ENCODE measurements at regions not wholly inside any gene's neighbourhood (a gene's known extent, or its start where the extent isn't known, plus 50 kb on each side); places are given as distances from the start of the nearest gene placed in this dataset.

- ChIA-PET CTCF (no interaction called here), POLR2A (no interaction called here)
- TF ChIP-seq PKNOX1 (IDR thresholded peaks at IDR 0.05) = no peak
- TF ChIP-seq L3MBTL2 (conservative IDR thresholded peaks at IDR 0.05) = no peak
- TF ChIP-seq ELF4 (IDR thresholded peaks at IDR 0.05) = no peak
- TF ChIP-seq NFRKB (IDR thresholded peaks at IDR 0.05) = no peak
- no peak for TF ChIP-seq BHLHE40 (IDR thresholded peaks at IDR 0.05; ENCODE audit: borderline replicate concordance)
- TF ChIP-seq FOXK2 (IDR thresholded peaks at IDR 0.05) = no peak
- TF ChIP-seq ARNT (IDR thresholded peaks at IDR 0.05) = no peak
- TF ChIP-seq HDGF (IDR thresholded peaks at IDR 0.05; ENCODE audit: borderline replicate concordance) = no peak
- no peak for TF ChIP-seq SP1 (IDR thresholded peaks at IDR 0.05)
- no peak for TF ChIP-seq LEF1 (IDR thresholded peaks at IDR 0.05; ENCODE audit: borderline replicate concordance)
- no peak for TF ChIP-seq TARDBP (IDR thresholded peaks at IDR 0.05)
- TF ChIP-seq SUZ12 (IDR thresholded peaks at IDR 0.05) = no peak
- DNase-seq (ENCODE audit: extremely low spot score) = no peak
Observed at GRCh38 chr2:216967889-216968288, 108.0 kb upstream of the TNP1 start.

GRCh38 chr2:216960671-216961268 lies 100.9 kb upstream of the TNP1 start:
- ChIA-PET POLR2A (no interaction called here), CTCF (interaction anchor here (0.6 to 1.0 kb wide), 2 partner anchors 10 to 262 kb away, joined by 3 to 4 read pairs; no protein-coding TSS in a partner anchor)
- no peak for DNase-seq (ENCODE audit: extremely low spot score)
- TF ChIP-seq NFRKB (IDR thresholded peaks at IDR 0.05) = no peak
- TF ChIP-seq FOXA1 (IDR thresholded peaks at IDR 0.05) = no peak
- TF ChIP-seq SP1 (IDR thresholded peaks at IDR 0.05) = no peak
- no peak for TF ChIP-seq FOXK2 (IDR thresholded peaks at IDR 0.05)
- no peak for TF ChIP-seq ELF4 (IDR thresholded peaks at IDR 0.05)
- no peak for TF ChIP-seq FOXM1 (IDR thresholded peaks at IDR 0.05; ENCODE audit: borderline replicate concordance)
- no peak for TF ChIP-seq CTBP1 (IDR thresholded peaks at IDR 0.05; ENCODE audit: borderline replicate concordance)
- no peak for TF ChIP-seq HDGF (IDR thresholded peaks at IDR 0.05; ENCODE audit: borderline replicate concordance)
- no peak for TF ChIP-seq PKNOX1 (IDR thresholded peaks at IDR 0.05)
- TF ChIP-seq LEF1 (IDR thresholded peaks at IDR 0.05; ENCODE audit: borderline replicate concordance) = no peak
- TF ChIP-seq TARDBP (IDR thresholded peaks at IDR 0.05) = no peak
- no peak for TF ChIP-seq BHLHE40 (IDR thresholded peaks at IDR 0.05; ENCODE audit: borderline replicate concordance)

GRCh38 chr2:216959433-216959832 lies 99.6 kb upstream of the TNP1 start:
- no peak for DNase-seq (ENCODE audit: extremely low spot score)
- ChIA-PET POLR2A (no interaction called here), CTCF (interaction anchor here (0.7 kb wide), 1 partner anchor 9 kb away, joined by 3 read pairs; no protein-coding TSS in a partner anchor)

GRCh38 chr2:216956820-216957493 lies 97.1 kb upstream of the TNP1 start:
- no peak for TF ChIP-seq BHLHE40 (IDR thresholded peaks at IDR 0.05; ENCODE audit: borderline replicate concordance)
- no peak for TF ChIP-seq SUZ12 (IDR thresholded peaks at IDR 0.05)
- no peak for TF ChIP-seq TARDBP (IDR thresholded peaks at IDR 0.05)
- TF ChIP-seq SP1 (IDR thresholded peaks at IDR 0.05) = no peak
- TF ChIP-seq HDGF (IDR thresholded peaks at IDR 0.05; ENCODE audit: borderline replicate concordance) = no peak
- no peak for TF ChIP-seq ZNF384 (IDR thresholded peaks at IDR 0.05)
- no peak for TF ChIP-seq FOXM1 (IDR thresholded peaks at IDR 0.05; ENCODE audit: borderline replicate concordance)
- no peak for TF ChIP-seq L3MBTL2 (conservative IDR thresholded peaks at IDR 0.05)
- CTCF ChIA-PET = no interaction called here
- no peak for DNase-seq (ENCODE audit: extremely low spot score)
- POLR2A ChIA-PET = no interaction called here

More at GRCh38 chr2:216959433-216959832, 99.6 kb upstream of the TNP1 start:
- TF ChIP-seq HDGF (IDR thresholded peaks at IDR 0.05; ENCODE audit: borderline replicate concordance) (no peak), ELF4 (IDR thresholded peaks at IDR 0.05) (no peak), BHLHE40 (IDR thresholded peaks at IDR 0.05; ENCODE audit: borderline replicate concordance) (no peak), PKNOX1 (IDR thresholded peaks at IDR 0.05) (no peak), SUZ12 (IDR thresholded peaks at IDR 0.05) (no peak), CTBP1 (IDR thresholded peaks at IDR 0.05; ENCODE audit: borderline replicate concordance) (no peak), SP1 (IDR thresholded peaks at IDR 0.05) (no peak), FOXM1 (IDR thresholded peaks at IDR 0.05; ENCODE audit: borderline replicate concordance) (no peak), FOXK2 (IDR thresholded peaks at IDR 0.05) (no peak), LEF1 (IDR thresholded peaks at IDR 0.05; ENCODE audit: borderline replicate concordance) (no peak), TARDBP (IDR thresholded peaks at IDR 0.05) (no peak), ZNF384 (IDR thresholded peaks at IDR 0.05) (no peak), FOXA1 (IDR thresholded peaks at IDR 0.05) (no peak), L3MBTL2 (conservative IDR thresholded peaks at IDR 0.05) (no peak)

DNA sequence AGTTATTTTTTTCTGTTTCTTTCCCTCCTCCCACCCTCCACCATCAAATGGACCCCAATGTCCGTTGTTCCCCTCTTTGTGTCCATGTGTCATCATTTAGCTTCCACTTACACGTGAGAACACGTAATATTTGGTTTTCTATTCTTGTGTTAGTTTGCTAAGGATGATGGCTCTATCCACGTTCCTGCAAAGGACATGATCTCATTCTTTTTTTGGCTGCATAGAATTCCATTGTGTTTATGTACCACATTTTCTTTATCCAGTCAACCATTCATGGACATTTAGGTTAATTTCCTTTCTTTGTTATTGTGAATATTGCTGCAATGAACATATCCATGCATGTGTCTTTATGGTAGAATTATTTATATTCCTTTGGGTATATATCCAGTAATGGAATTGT lies 91.3 kb upstream of the TNP1 start:
- DNase-seq (ENCODE audit: extremely low spot score) = no peak
- TF ChIP-seq TARDBP (IDR thresholded peaks at IDR 0.05) = no peak
- no peak for TF ChIP-seq NFRKB (IDR thresholded peaks at IDR 0.05)
- no peak for TF ChIP-seq PKNOX1 (IDR thresholded peaks at IDR 0.05)
- no peak for TF ChIP-seq BHLHE40 (IDR thresholded peaks at IDR 0.05; ENCODE audit: borderline replicate concordance)
- no peak for TF ChIP-seq CTBP1 (IDR thresholded peaks at IDR 0.05; ENCODE audit: borderline replicate concordance)
- ChIA-PET CTCF (no interaction called here), POLR2A (no interaction called here)

Measured in HEK293T (cell line).